ENCODE measurements at regions not wholly inside any gene's neighbourhood (a gene's known extent, or its start where the extent isn't known, plus 50 kb on each side); places are given as distances from the start of the nearest gene placed in this dataset.
"Not testable (repeated sequence)": the region's sequence is repeated elsewhere in the genome, so short reads cannot be mapped to it uniquely, and the experiment has no call there.

- POLR2A ChIA-PET, result no interaction called here
Observed at GRCh38 chr13:99671746-99672145, 170.5 kb downstream of the TM9SF2 start.

GRCh38 chr13:99669096-99669495 lies 167.8 kb downstream of the TM9SF2 start:
- H3K4me1 ChIP-seq (ENCODE audit: insufficient read depth, low read length); BruUV-seq (replicated peaks); ATAC-seq; H3K9ac ChIP-seq (ENCODE audit: insufficient read depth, low read depth, low read length); FAIRE-seq; H3K36me3 ChIP-seq (replicated peaks in 1 of 2; ENCODE audit: control insufficient read depth in 1 of 2, insufficient read depth in 2 of 2, low read length in 2 of 2); POLR2A ChIA-PET; CTCF ChIA-PET (ENCODE audit: low intra/inter-chr PET ratio, low total read pairs); H3K4me2 ChIP-seq (ENCODE audit: low read depth, low read length); H3K27ac ChIP-seq (ENCODE audit: extremely low read length, insufficient read depth, low read length); H2AFZ ChIP-seq (ENCODE audit: low read length); H4K20me1 ChIP-seq (ENCODE audit: insufficient read depth, low read length); H3K27me3 ChIP-seq (ENCODE audit: control insufficient read depth in 1 of 2, insufficient read depth in 2 of 2, low read length in 2 of 2); H3K79me2 ChIP-seq (ENCODE audit: insufficient read depth, low read length); DNase-seq (ENCODE audit: low spot score); H3K9me3 ChIP-seq (ENCODE audit: low read length); H3K4me3 ChIP-seq (replicated peaks in 1 of 3; ENCODE audit: insufficient read depth in 1 of 3, low read depth in 2 of 3, low read length in 3 of 3); intact Hi-C loops (cut with micrococcal nuclease; ENCODE audit: unreplicated experiment): not testable (repeated sequence)
- in situ Hi-C loops (cut with HindIII; ENCODE audit: extremely low pct_ligation_motif_present, low pct_unique_long_range_greater_than_20kb), result loop anchor here (25.0 kb wide), 3 partner anchors 568 to 1443 kb away; no protein-coding TSS in a partner anchor
- 76% methylated on average over 8 of the region's 8 CpGs for WGBS (ENCODE audit: low lambda C conversion rate)

More at GRCh38 chr13:99671746-99672145, 170.5 kb downstream of the TM9SF2 start:
- H3K4me2 ChIP-seq (ENCODE audit: low read depth, low read length), result no peak overlapping the region
- no peaks in the 10 kb centered on the region for H3K9me3 ChIP-seq (ENCODE audit: low read length)
- no peak overlapping the region for H3K9ac ChIP-seq (ENCODE audit: insufficient read depth, low read depth, low read length)
- H3K27ac ChIP-seq (ENCODE audit: extremely low read length, insufficient read depth, low read length), result no peak overlapping the region
- no peak for DNase-seq (ENCODE audit: low spot score)
- H2AFZ ChIP-seq (ENCODE audit: low read length), result no peak overlapping the region
- FAIRE-seq, result no peak
- no peaks in the 10 kb centered on the region for H3K79me2 ChIP-seq (ENCODE audit: insufficient read depth, low read length)
- H3K36me3 ChIP-seq (replicated peaks in 1 of 2; ENCODE audit: control insufficient read depth in 1 of 2, insufficient read depth in 2 of 2, low read length in 2 of 2), result no peaks in the 10 kb centered on the region
- TF ChIP-seq FOXO1 (CRISPR knock-in tag; IDR thresholded peaks at IDR 0.05), result no peak
- no peak for TF ChIP-seq ZC3H4 (CRISPR knock-in tag; IDR thresholded peaks at IDR 0.05; ENCODE audit: borderline replicate concordance)
- no peak for TF ChIP-seq MED13 (CRISPR knock-in tag; IDR thresholded peaks at IDR 0.05)
- TF ChIP-seq FOXC1 (CRISPR knock-in tag; IDR thresholded peaks at IDR 0.05; ENCODE audit: borderline replicate concordance), result no peak
- TF ChIP-seq, protein P1, sequence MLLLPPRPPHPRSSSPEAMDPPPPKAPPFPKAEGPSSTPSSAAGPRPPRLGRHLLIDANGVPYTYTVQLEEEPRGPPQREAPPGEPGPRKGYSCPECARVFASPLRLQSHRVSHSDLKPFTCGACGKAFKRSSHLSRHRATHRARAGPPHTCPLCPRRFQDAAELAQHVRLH (CRISPR knock-in tag; IDR thresholded peaks at IDR 0.05; ENCODE audit: borderline replicate concordance, low read depth), result no peak
- no peak for TF ChIP-seq ZNF430 (CRISPR knock-in tag; IDR thresholded peaks at IDR 0.05)
- TF ChIP-seq SRF (IDR thresholded peaks at IDR 0.05; ENCODE audit: low read depth, low read length), result no peak
- no peak for TF ChIP-seq ZSCAN20 (CRISPR knock-in tag; IDR thresholded peaks at IDR 0.05; ENCODE audit: borderline replicate concordance)
- TF ChIP-seq, protein P2, sequence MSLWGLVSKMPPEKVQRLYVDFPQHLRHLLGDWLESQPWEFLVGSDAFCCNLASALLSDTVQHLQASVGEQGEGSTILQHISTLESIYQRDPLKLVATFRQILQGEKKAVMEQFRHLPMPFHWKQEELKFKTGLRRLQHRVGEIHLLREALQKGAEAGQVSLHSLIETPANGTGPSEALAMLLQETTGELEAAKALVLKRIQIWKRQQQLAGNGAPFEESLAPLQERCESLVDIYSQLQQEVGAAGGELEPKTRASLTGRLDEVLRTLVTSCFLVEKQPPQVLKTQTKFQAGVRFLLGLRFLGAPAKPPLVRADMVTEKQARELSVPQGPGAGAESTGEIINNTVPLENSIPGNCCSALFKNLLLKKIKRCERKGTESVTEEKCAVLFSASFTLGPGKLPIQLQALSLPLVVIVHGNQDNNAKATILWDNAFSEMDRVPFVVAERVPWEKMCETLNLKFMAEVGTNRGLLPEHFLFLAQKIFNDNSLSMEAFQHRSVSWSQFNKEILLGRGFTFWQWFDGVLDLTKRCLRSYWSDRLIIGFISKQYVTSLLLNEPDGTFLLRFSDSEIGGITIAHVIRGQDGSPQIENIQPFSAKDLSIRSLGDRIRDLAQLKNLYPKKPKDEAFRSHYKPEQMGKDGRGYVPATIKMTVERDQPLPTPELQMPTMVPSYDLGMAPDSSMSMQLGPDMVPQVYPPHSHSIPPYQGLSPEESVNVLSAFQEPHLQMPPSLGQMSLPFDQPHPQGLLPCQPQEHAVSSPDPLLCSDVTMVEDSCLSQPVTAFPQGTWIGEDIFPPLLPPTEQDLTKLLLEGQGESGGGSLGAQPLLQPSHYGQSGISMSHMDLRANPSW (CRISPR knock-in tag; IDR thresholded peaks at IDR 0.05; ENCODE audit: borderline replicate concordance), result no peak
- TF ChIP-seq ZNF33A (CRISPR knock-in tag; IDR thresholded peaks at IDR 0.05; ENCODE audit: borderline replicate concordance), result no peak
- TF ChIP-seq ZFYVE20 (CRISPR knock-in tag; IDR thresholded peaks at IDR 0.05; ENCODE audit: borderline replicate concordance, low read depth), result no peak
- CTCF ChIA-PET (ENCODE audit: low intra/inter-chr PET ratio, low total read pairs), result no interaction called here
- H3K4me1 ChIP-seq (ENCODE audit: insufficient read depth, low read length), result no peaks in the 10 kb centered on the region
- intact Hi-C loops (cut with micrococcal nuclease; ENCODE audit: unreplicated experiment), result no loop called here
- no peak for ATAC-seq
- no peaks in the 10 kb centered on the region for H3K27me3 ChIP-seq (ENCODE audit: control insufficient read depth in 1 of 2, insufficient read depth in 2 of 2, low read length in 2 of 2)
- in situ Hi-C loops (cut with HindIII; ENCODE audit: extremely low pct_ligation_motif_present, low pct_unique_long_range_greater_than_20kb), result loop anchor here (25.0 kb wide), 3 partner anchors 566 to 1441 kb away; no protein-coding TSS in a partner anchor
- no peak overlapping the region for H3K4me3 ChIP-seq (replicated peaks in 1 of 3; ENCODE audit: insufficient read depth in 1 of 3, low read depth in 2 of 3, low read length in 3 of 3)
- no peaks in the 10 kb centered on the region for H4K20me1 ChIP-seq (ENCODE audit: insufficient read depth, low read length)
- WGBS (ENCODE audit: low lambda C conversion rate), result 96% methylated on average over 4 of the region's 4 CpGs
- no TSS peak for BruUV-seq (replicated peaks)
